ENCODE measurements at regions not wholly inside any gene's neighbourhood (a gene's known extent, or its start where the extent isn't known, plus 50 kb on each side); places are given as distances from the start of the nearest gene placed in this dataset.
"Not testable (repeated sequence)": the region's sequence is repeated elsewhere in the genome, so short reads cannot be mapped to it uniquely, and the experiment has no call there.

GRCh38 chr6:149140137-149140909 lies 177.2 kb upstream of the TAB2 start:
- no peaks in the 10 kb centered on the region for H3K36me3 Mint-ChIP-seq
- peak; percentile 95 for ATAC-seq
- H3K27ac Mint-ChIP-seq: peak overlapping the region; percentile 77
- peaks cover 20% of the 10 kb centered on the region for H3K4me1 Mint-ChIP-seq
- H3K4me3 Mint-ChIP-seq: peak overlapping the region; percentile 41
- H3K27me3 Mint-ChIP-seq: no peaks in the 10 kb centered on the region
- H3K9me3 Mint-ChIP-seq: no peaks in the 10 kb centered on the region

DNA sequence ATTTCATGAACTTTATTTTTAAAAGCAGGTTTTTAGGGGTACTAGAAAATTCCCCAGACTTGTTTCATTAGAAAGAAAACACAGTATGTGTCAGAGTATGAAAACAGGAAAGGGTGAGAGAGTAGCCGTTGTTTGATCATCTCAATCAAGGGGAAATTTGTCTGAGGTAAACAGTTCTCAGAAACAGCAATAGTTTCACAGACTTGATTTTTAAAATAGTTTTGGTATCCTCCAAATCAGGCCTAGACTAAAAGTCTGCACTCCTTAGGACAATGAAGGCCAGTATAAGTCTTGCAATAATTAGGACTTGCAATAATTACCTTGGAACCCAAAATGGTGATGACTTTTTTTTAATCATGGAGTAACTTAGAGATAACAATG lies 176.6 kb upstream of the TAB2 start:
- no peaks in the 10 kb centered on the region for H3K27me3 Mint-ChIP-seq

DNA sequence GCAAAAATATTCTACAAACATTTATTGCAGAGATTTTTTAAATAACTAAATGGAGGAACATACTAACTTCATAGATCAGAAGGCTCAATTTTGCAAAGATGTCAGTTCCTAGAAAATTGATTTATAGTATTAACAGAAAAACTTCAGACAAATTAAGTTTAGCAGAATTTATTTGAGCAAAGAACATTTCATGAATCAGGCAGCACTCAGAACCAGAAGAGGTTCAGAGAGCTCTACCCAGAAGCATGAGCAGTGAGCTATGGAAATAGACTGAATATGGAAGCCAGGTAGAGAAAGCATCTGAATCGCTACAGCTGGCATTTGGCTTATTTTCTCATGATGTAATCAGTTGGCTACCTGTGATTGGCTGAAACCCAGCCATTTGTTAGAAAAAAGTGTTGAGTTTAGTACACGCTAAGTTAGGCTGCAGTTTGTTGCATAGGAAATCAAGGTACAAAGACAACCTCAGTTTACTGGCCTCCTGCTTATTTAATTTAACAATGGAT lies 174.5 kb upstream of the TAB2 start:
- H3K27me3 Mint-ChIP-seq: no peaks in the 10 kb centered on the region
- H3K27ac Mint-ChIP-seq: no peak overlapping the region
- no peak for ATAC-seq
- H3K4me1 Mint-ChIP-seq: peaks cover 31% of the 10 kb centered on the region
- H3K36me3 Mint-ChIP-seq: no peaks in the 10 kb centered on the region
- H3K4me3 Mint-ChIP-seq: no peak overlapping the region
- no peaks in the 10 kb centered on the region for H3K9me3 Mint-ChIP-seq

More for the DNA sequence above, 176.6 kb upstream of the TAB2 start:
- peak overlapping the region; percentile 41 for H3K4me3 Mint-ChIP-seq
- peak; percentile 78 for ATAC-seq
- H3K9me3 Mint-ChIP-seq: no peaks in the 10 kb centered on the region
- no peaks in the 10 kb centered on the region for H3K36me3 Mint-ChIP-seq
- H3K4me1 Mint-ChIP-seq: peaks cover 21% of the 10 kb centered on the region
- peak overlapping the region; percentile 77 for H3K27ac Mint-ChIP-seq

- H3K36me3 Mint-ChIP-seq, H3K27ac Mint-ChIP-seq, H3K27me3 Mint-ChIP-seq, ATAC-seq, H3K9me3 Mint-ChIP-seq, H3K4me3 Mint-ChIP-seq: not testable (repeated sequence)
- peaks cover 24% of the 10 kb centered on the region for H3K4me1 Mint-ChIP-seq
These were observed 171.7 kb upstream of the TAB2 start for GRCh38 chr6:149145800-149146199.

DNA sequence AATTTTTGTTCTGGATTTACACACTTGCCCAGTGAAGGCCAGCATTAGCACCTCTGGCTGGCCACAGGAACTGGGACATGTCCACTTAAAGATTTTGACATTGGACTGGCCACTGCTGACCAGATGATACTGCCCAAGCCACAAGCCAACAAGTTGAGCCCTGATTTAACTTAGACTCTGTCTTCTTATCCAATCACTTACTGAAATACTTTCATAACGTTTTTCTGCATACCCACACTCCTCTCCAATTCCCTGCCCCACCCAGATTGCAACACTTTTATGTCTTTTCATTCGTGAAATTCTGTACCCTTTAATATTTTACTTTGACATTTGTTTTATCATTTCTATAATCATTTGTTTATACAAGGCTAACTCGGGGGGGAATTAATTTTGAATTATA lies 170.3 kb upstream of the TAB2 start:
- no peak for ATAC-seq
- Mint-ChIP-seq H3K4me3 (no peak overlapping the region), H3K4me1 (peaks cover 16% of the 10 kb centered on the region), H3K27me3 (no peaks in the 10 kb centered on the region), H3K9me3 (no peaks in the 10 kb centered on the region), H3K27ac (no peak overlapping the region), H3K36me3 (no peaks in the 10 kb centered on the region)

DNA sequence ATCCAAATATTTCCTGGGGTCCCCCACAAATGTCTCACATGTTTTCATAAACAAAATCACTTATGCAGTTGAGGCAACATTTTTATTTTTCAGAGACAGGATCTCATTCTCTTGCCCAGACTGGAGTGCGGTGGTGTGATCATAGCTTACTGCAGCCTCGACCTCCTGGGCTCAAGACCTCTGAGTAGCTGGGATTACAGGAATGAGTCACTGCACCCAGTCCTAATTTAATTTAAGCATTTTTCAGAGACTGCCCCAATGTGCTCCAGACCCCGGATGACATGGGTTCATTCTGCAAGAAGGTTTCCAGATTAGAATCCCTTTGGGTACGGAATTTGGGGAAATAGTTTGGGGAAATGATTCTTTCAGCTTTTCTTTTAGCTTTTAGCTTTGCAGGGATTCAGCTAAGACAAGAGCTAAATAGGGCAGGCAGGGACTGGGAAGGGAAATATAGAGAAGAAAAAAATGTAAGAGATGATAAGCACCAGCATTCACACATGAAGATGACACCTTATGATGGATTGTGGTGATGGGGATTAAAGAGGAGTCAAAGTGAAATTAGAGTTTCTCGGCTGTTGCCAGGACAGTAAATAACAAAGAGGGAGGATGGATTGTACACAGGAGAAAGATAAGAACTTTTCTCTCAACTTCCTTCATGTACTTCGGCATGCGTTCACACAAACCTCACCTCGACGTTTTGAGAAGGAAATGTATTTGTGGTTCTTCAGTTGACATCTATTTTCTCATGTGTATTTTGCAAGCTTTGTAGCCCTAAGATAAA lies 169.4 kb upstream of the TAB2 start:
- no peak for ATAC-seq
- H3K27ac Mint-ChIP-seq: no peak overlapping the region
- no peaks in the 10 kb centered on the region for H3K36me3 Mint-ChIP-seq
- no peak overlapping the region for H3K4me3 Mint-ChIP-seq
- no peaks in the 10 kb centered on the region for H3K9me3 Mint-ChIP-seq
- H3K27me3 Mint-ChIP-seq: no peaks in the 10 kb centered on the region
- H3K4me1 Mint-ChIP-seq: peaks cover 18% of the 10 kb centered on the region

DNA sequence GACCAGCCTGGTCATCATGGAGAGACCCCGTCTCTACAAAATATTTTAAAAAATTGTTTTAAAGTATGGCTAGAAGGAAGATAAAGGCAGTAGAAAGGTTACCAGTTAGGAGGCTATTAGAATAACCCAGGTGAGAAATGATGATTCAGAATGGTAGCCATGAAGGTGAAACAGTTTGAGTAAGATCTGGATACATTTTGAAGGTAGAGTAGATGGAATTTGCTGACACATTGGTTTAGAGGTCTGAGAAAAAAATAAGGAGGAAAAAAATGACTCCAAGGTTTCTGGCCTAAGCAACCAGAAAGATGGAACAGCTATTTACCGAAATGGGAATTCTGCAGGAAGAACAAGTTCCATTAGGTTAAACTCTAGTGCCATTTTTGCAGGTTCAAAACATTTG lies 167.9 kb upstream of the TAB2 start:
- Mint-ChIP-seq H3K27ac (no peak overlapping the region), H3K9me3 (peaks cover 2% of the 10 kb centered on the region), H3K27me3 (no peaks in the 10 kb centered on the region), H3K36me3 (no peaks in the 10 kb centered on the region), H3K4me1 (peaks cover 24% of the 10 kb centered on the region), H3K4me3 (no peak overlapping the region)
- no peak for ATAC-seq

DNA sequence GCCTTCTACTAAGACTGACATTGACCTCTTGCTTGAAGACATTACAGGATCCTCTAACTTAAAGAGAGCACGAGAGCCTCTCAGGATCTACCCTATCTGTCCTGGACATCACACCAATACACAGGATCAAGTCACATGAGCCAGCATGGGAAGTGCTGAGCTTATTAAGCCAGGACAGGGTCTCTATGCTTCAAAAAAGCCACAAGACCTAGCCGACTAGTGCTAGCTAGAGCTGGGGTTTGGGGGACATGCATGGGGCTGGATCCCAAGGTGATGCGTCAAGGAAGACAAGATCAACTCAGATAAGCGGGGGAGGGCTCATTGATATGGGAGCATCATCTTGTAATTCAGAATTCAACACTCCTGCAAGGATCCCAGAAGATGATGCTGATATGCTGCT lies 167.2 kb upstream of the TAB2 start:
- Mint-ChIP-seq H3K4me3 (no peak overlapping the region), H3K4me1 (peaks cover 24% of the 10 kb centered on the region), H3K27me3 (no peaks in the 10 kb centered on the region), H3K36me3 (no peaks in the 10 kb centered on the region), H3K9me3 (peaks cover 2% of the 10 kb centered on the region), H3K27ac (no peak overlapping the region)
- no peak for ATAC-seq

DNA sequence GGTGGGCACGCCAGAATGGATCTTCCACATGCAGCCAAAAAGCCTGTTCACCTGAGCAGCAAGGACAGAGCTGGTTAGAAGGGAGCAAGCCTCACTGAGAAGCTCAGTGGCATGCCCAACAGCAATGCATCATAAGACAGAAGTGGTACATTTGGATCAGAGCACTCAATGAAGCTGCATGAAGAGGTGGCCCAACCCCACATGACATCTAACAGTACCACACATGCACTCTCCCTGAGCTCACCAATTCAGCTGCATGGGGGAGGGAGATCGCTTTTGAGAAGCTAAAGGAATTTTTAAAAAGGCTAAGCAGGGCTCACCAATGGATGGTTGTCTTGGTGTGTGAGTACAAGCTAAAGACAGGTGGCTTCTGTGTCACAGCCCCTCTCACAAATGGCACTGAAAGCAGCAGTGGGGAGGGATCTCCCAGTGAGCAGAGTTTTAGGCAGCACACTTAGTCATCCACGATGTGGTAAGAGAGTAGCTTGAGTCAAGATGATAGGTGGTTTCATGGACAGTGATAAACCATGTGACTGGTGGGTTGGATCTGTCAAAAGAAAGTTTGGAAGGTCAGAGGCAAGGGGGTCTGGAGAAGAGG lies 166.6 kb upstream of the TAB2 start:
- Mint-ChIP-seq H3K4me1 (peaks cover 23% of the 10 kb centered on the region), H3K27me3 (no peaks in the 10 kb centered on the region), H3K9me3 (peaks cover 5% of the 10 kb centered on the region), H3K27ac (peak overlapping the region; percentile 5), H3K4me3 (no peak overlapping the region), H3K36me3 (no peaks in the 10 kb centered on the region)
- no peak for ATAC-seq

GRCh38 chr6:149152521-149152920 lies 165.0 kb upstream of the TAB2 start:
- Mint-ChIP-seq H3K36me3 (no peaks in the 10 kb centered on the region), H3K27ac (no peak overlapping the region), H3K4me3 (no peak overlapping the region), H3K9me3 (peaks cover 5% of the 10 kb centered on the region), H3K4me1 (peaks cover 14% of the 10 kb centered on the region), H3K27me3 (no peaks in the 10 kb centered on the region)
- no peak for ATAC-seq

DNA sequence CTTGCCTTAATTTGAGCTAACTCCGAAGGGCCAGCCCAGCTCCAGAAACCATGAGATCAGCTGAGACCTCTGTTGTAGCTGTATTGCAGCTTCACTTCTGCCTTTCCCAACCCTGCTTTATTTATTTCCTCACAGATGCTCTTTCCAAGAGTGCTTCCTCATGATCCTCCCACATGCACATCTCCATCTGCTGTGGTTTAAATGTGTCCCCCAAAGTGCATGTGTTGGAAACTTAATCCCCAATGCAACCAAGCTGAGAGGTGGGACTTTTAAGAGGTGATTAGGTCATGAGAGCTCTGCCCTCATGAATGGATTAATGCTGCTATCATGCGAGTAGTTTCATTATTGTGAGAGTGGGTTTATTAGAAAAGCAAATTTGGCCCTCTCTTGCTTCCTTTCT lies 164.4 kb upstream of the TAB2 start:
- Mint-ChIP-seq H3K9me3 (peaks cover 5% of the 10 kb centered on the region), H3K36me3 (no peaks in the 10 kb centered on the region), H3K4me3 (no peak overlapping the region), H3K27ac (peak overlapping the region; percentile 45), H3K27me3 (no peaks in the 10 kb centered on the region), H3K4me1 (peaks cover 12% of the 10 kb centered on the region)
- no peak for ATAC-seq

DNA sequence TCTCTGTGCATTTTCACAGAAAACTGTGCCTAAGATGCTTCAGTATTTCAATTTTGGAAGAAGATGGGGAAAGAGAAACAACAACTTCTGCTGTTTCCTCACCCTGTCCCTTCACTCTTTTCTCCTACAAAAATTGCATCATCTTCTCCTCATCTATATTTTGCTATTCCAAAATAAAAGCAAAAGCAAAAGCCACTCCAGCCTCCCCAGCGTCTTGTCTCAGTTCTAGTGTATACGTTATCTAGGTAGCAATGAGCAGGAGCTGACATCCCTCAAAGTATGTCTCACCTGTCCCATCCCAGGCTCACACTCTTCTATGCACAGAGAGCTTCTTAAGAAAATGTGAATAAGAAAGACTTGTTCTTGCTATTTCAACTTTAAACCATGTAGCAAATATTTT lies 163.8 kb upstream of the TAB2 start:
- ATAC-seq: no peak
- peak overlapping the region; percentile 45 for H3K27ac Mint-ChIP-seq
- peaks cover 5% of the 10 kb centered on the region for H3K9me3 Mint-ChIP-seq
- no peak overlapping the region for H3K4me3 Mint-ChIP-seq
- no peaks in the 10 kb centered on the region for H3K36me3 Mint-ChIP-seq
- no peaks in the 10 kb centered on the region for H3K27me3 Mint-ChIP-seq
- H3K4me1 Mint-ChIP-seq: peaks cover 8% of the 10 kb centered on the region

DNA sequence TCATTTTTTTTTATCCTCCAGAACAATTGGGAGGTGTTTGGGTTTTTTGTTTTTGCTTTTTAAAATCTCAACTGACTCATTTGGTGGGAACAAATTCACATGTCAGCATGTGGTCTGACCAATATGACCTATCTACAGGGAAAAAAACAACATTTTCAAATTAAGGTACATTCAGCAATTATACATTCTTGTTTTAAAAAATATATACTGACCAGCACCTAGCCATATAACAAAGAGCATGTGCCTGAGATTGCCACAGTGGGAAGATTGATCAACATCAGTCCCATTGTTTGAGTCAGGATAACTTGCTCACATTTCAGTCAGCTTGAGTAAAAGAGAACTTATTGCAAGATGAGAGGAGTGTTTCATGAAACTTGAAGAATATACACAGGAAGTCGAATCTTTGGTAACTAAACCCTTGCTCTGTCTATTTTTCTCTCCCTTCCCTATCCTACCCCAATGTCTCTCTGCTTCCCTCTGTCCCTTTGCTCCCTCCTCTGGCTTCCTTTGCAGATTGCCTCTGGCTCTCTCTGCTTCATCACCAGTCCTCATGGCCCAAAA lies 163.2 kb upstream of the TAB2 start:
- no peaks in the 10 kb centered on the region for H3K27me3 Mint-ChIP-seq
- H3K9me3 Mint-ChIP-seq: peaks cover 5% of the 10 kb centered on the region
- no peak for ATAC-seq
- no peaks in the 10 kb centered on the region for H3K36me3 Mint-ChIP-seq
- peaks cover 13% of the 10 kb centered on the region for H3K4me1 Mint-ChIP-seq
- no peak overlapping the region for H3K4me3 Mint-ChIP-seq
- H3K27ac Mint-ChIP-seq: no peak overlapping the region

DNA sequence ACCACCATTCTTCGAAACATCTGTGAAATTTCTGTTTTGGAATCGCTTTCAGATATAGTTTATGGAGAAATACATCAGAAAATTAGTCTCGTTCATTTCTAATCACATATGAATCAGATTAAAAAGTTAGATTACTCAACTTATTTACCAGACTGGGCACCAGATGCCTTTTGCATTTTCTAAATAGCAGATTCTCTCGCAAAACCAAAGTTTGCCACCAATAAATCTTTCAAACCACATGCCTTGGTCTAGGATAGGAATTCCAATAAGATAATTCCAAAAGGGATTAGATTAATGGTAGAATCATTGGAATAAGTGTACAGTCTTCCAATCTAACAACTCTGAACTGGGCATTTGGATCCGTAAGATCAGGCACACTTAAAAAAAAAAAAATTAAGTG lies 160.4 kb upstream of the TAB2 start:
- Mint-ChIP-seq H3K27ac (no peak overlapping the region), H3K27me3 (no peaks in the 10 kb centered on the region), H3K36me3 (no peaks in the 10 kb centered on the region), H3K9me3 (peaks cover 5% of the 10 kb centered on the region), H3K4me3 (no peak overlapping the region), H3K4me1 (peaks cover 15% of the 10 kb centered on the region)
- no peak for ATAC-seq

DNA sequence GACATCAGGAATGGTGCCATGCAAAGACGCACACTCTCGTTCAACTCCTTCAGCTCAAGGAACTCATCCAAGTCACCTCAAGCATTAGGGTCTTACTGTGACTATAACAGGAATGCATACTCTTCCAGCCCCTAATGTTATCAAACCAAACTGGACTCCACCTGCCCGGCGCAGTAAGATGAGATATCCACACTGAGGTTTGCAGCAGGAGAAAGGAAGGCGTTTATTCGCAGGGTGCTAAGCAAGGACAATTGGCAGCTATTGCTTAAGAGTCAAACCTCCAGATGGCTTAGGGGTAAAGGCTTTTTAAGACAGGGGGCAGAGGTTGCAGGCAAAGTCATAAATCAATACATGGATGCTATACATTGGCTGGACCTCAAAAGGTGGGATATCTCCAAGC lies 159.4 kb upstream of the TAB2 start:
- Mint-ChIP-seq H3K27me3 (no peaks in the 10 kb centered on the region), H3K9me3 (peaks cover 5% of the 10 kb centered on the region), H3K36me3 (no peaks in the 10 kb centered on the region), H3K27ac (no peak overlapping the region), H3K4me3 (no peak overlapping the region), H3K4me1 (peaks cover 13% of the 10 kb centered on the region)
- ATAC-seq: no peak
